NCI-H1048 (cell line): ENCODE measurements at regions not wholly inside any gene's neighbourhood (a gene's known extent, or its start where the extent isn't known, plus 50 kb on each side); places are given as distances from the start of the nearest gene placed in this dataset.

Source experiments
- DNase-seq: peaks from one replicate; lab custom pipeline; 2025; lab: John Stamatoyannopoulos, UW

GRCh38 chr11:19595840-19596751 lies 116.5 kb upstream of the NAV2 start:
- no peak for DNase-seq

GRCh38 chr11:19595499-19595839 lies 117.2 kb upstream of the NAV2 start:
- DNase-seq, result no peak

GRCh38 chr11:19594326-19594725 lies 118.3 kb upstream of the NAV2 start:
- no peak for DNase-seq

GRCh38 chr11:19592842-19593241 lies 119.8 kb upstream of the NAV2 start:
- no peak for DNase-seq

GRCh38 chr11:19589567-19590260 lies 122.9 kb upstream of the NAV2 start:
- no peak for DNase-seq

GRCh38 chr11:19587979-19588378 lies 124.7 kb upstream of the NAV2 start:
- no peak for DNase-seq

GRCh38 chr11:19580646-19581045 lies 132.0 kb upstream of the NAV2 start:
- DNase-seq, result no peak

- no peak for DNase-seq
Observed at GRCh38 chr11:19579957-19580356, 132.7 kb upstream of the NAV2 start.

- no peak for DNase-seq
Observed at GRCh38 chr11:19578871-19579270, 133.8 kb upstream of the NAV2 start.

GRCh38 chr11:19577976-19578619 lies 134.5 kb upstream of the NAV2 start:
- no peak for DNase-seq

GRCh38 chr11:19577391-19577975 lies 135.2 kb upstream of the NAV2 start:
- DNase-seq, result no peak

- DNase-seq, result no peak
Observed at GRCh38 chr11:19576903-19577302, 135.7 kb upstream of the NAV2 start.

GRCh38 chr11:19576054-19576453 lies 136.6 kb upstream of the NAV2 start:
- DNase-seq, result no peak

GRCh38 chr11:19574916-19575315 lies 137.7 kb upstream of the NAV2 start:
- no peak for DNase-seq

GRCh38 chr11:19573666-19574065 lies 139.0 kb upstream of the NAV2 start:
- DNase-seq, result no peak

- DNase-seq, result no peak
Observed at GRCh38 chr11:19571906-19572305, 140.7 kb upstream of the NAV2 start.

GRCh38 chr11:19570889-19571288 lies 141.7 kb upstream of the NAV2 start:
- no peak for DNase-seq

GRCh38 chr11:19567996-19568395 lies 144.6 kb upstream of the NAV2 start:
- DNase-seq, result no peak

- DNase-seq, result no peak
Observed at GRCh38 chr11:19566583-19567379, 145.9 kb upstream of the NAV2 start.

GRCh38 chr11:19565639-19566038 lies 147.0 kb upstream of the NAV2 start:
- no peak for DNase-seq

GRCh38 chr11:19562156-19562555 lies 150.5 kb upstream of the NAV2 start:
- DNase-seq, result no peak

GRCh38 chr11:19561011-19561410 lies 151.6 kb upstream of the NAV2 start:
- no peak for DNase-seq
